HL-60 (cell line): ENCODE measurements at regions not wholly inside any gene's neighbourhood (a gene's known extent, or its start where the extent isn't known, plus 50 kb on each side); places are given as distances from the start of the nearest gene placed in this dataset.

Experiments used
- DNase-seq, 2 experiments: peaks; one replicate each; pipeline ENCODE4 v3.0.0-alpha.2; 2010 to 2020; ENCODE audit warnings: low read depth in 1 of 2, low spot score in 1 of 2
- H3K27ac ChIP-seq: fragments of 250-450 bp; sonication (Bioruptor Pico); replicated peaks from 2 replicates; pipeline ENCODE4 v1.5.1; 2020; ENCODE audit warnings: mild to moderate bottlenecking, moderate library complexity
- H3K27me3 ChIP-seq: fragments of 250-450 bp; sonication (Bioruptor Pico); 2 replicates; pipeline ENCODE4 v1.5.1; 2021; ENCODE audit warnings: mild to moderate bottlenecking, moderate library complexity; ENCODE audit not compliant: insufficient read depth, poor library complexity, severe bottlenecking
- H3K4me3 ChIP-seq: replicated peaks from 2 replicates; pipeline ENCODE4 v1.5.1; 2011; ENCODE audit warnings: mild to moderate bottlenecking, control low read depth, low read length; ENCODE audit not compliant: insufficient read depth
- GABPA ChIP-seq: IDR thresholded peaks from 2 replicates; pipeline ENCODE4 v1.6.1; 2012; ENCODE audit warnings: low read depth
- POLR2AphosphoS5 ChIP-seq: IDR thresholded peaks from 2 replicates; pipeline ENCODE4 v1.6.1; 2012; ENCODE audit warnings: low read depth
- SPI1 ChIP-seq: IDR thresholded peaks from 2 replicates; pipeline ENCODE4 v1.6.1; 2012; ENCODE audit warnings: low read depth, mild to moderate bottlenecking, borderline replicate concordance
- TF ChIP-seq, protein P1 (sequence below): IDR thresholded peaks from one replicate; pipeline ENCODE4 v1.5.1; 2011; ENCODE audit warnings: low read length, control low read depth, inconsistent platforms; ENCODE audit not compliant: insufficient read depth
- TF ChIP-seq, protein P2 (sequence below): IDR thresholded peaks from 2 replicates; pipeline ENCODE4 v1.6.1; 2012; ENCODE audit warnings: low read depth; ENCODE audit not compliant: insufficient replicate concordance

DNA sequence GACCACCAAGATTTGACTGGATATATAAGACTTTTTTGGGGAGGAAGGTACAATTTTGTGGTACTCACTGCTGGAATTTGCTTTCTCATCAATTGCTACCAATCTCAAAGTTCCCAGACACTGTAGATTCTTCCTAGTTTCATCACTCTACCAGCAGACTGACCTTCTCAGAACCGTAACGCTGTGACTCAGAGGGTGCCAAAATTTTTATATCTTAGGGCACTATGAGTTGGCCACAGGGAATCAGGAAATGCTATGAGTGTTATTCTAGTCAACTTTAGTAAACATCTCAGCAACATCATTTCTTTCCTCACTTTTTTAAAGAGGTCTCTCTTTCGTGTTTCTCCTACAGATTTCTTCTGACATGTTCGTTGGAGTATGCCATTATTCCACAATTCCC is 499.0 kb downstream of the TMX3 start:
- DNase-seq, result no peak
- H3K27me3 ChIP-seq, result no peaks in the 10 kb centered on the region
- TF ChIP-seq, protein P1, sequence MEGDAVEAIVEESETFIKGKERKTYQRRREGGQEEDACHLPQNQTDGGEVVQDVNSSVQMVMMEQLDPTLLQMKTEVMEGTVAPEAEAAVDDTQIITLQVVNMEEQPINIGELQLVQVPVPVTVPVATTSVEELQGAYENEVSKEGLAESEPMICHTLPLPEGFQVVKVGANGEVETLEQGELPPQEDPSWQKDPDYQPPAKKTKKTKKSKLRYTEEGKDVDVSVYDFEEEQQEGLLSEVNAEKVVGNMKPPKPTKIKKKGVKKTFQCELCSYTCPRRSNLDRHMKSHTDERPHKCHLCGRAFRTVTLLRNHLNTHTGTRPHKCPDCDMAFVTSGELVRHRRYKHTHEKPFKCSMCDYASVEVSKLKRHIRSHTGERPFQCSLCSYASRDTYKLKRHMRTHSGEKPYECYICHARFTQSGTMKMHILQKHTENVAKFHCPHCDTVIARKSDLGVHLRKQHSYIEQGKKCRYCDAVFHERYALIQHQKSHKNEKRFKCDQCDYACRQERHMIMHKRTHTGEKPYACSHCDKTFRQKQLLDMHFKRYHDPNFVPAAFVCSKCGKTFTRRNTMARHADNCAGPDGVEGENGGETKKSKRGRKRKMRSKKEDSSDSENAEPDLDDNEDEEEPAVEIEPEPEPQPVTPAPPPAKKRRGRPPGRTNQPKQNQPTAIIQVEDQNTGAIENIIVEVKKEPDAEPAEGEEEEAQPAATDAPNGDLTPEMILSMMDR, result no peak
- no peak for TF ChIP-seq SPI1
- TF ChIP-seq POLR2AphosphoS5, result no peak
- no peak for TF ChIP-seq GABPA
- TF ChIP-seq, protein P2, sequence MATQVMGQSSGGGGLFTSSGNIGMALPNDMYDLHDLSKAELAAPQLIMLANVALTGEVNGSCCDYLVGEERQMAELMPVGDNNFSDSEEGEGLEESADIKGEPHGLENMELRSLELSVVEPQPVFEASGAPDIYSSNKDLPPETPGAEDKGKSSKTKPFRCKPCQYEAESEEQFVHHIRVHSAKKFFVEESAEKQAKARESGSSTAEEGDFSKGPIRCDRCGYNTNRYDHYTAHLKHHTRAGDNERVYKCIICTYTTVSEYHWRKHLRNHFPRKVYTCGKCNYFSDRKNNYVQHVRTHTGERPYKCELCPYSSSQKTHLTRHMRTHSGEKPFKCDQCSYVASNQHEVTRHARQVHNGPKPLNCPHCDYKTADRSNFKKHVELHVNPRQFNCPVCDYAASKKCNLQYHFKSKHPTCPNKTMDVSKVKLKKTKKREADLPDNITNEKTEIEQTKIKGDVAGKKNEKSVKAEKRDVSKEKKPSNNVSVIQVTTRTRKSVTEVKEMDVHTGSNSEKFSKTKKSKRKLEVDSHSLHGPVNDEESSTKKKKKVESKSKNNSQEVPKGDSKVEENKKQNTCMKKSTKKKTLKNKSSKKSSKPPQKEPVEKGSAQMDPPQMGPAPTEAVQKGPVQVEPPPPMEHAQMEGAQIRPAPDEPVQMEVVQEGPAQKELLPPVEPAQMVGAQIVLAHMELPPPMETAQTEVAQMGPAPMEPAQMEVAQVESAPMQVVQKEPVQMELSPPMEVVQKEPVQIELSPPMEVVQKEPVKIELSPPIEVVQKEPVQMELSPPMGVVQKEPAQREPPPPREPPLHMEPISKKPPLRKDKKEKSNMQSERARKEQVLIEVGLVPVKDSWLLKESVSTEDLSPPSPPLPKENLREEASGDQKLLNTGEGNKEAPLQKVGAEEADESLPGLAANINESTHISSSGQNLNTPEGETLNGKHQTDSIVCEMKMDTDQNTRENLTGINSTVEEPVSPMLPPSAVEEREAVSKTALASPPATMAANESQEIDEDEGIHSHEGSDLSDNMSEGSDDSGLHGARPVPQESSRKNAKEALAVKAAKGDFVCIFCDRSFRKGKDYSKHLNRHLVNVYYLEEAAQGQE, result no peak
- H3K27ac ChIP-seq, result no peak overlapping the region
- no peak overlapping the region for H3K4me3 ChIP-seq

DNA sequence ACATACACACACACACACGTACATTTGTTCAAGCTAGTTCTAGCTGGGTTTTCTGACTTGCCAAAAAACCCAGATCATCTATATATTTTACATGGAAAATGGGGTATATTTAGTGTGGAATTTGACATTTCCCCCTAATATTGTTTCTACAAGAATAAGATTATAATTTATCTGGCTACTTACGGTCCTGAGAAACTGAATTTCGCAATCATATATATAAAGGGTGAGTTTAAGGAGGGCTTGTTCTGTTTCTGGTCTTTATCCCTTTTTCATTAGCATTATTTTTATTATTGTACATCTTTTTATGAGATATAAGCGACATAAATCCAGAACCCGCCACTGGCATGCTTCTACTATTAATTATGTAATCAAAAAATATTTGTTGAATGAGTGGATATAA is 528.9 kb downstream of the TMX3 start:
- Histone ChIP-seq H3K27ac (no peak overlapping the region), H3K27me3 (no peaks in the 10 kb centered on the region), H3K4me3 (no peak overlapping the region)
- no peak for TF ChIP-seq SPI1
- TF ChIP-seq, protein P2, result no peak
- TF ChIP-seq, protein P1, result no peak
- TF ChIP-seq POLR2AphosphoS5, result no peak
- no peak for TF ChIP-seq GABPA
- DNase-seq, result no peak

DNA sequence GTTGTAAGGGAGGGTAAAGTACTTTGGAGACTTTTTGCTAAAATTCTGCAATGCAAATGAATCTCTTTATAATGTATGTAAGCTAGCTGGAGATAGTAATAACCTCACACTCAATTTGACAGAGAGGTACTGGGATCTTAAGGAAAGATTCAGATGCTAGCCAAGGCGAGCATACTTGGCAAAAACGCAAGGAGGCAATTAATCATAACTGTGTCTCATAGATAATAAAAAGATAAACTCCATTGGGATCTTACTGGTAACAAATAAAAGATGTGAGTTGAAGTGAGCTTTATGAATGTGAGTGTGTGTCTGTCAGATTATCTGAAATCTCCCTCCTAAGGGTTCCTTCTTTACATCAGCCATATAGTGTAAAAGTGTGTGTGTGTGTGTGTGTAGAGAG is 533.0 kb downstream of the TMX3 start:
- DNase-seq, result no peak
- H3K27me3 ChIP-seq, result no peaks in the 10 kb centered on the region

More for the DNA sequence above, 533.0 kb downstream of the TMX3 start:
- Histone ChIP-seq H3K4me3 (no peak overlapping the region), H3K27ac (no peak overlapping the region)
- TF ChIP-seq, protein P1, result no peak
- TF ChIP-seq, protein P2, result no peak
- no peak for TF ChIP-seq GABPA
- no peak for TF ChIP-seq SPI1
